ENCODE measurements at regions not wholly inside any gene's neighbourhood (a gene's known extent, or its start where the extent isn't known, plus 50 kb on each side); places are given as distances from the start of the nearest gene placed in this dataset.

GRCh38 chr3:177565981-177566380, 368.7 kb upstream of the TBL1XR1 start:
- no peak for DNase-seq
- TF ChIP-seq CTCF (IDR thresholded peaks at IDR 0.05; ENCODE audit: insufficient read depth in 1 of 2, low read depth in 1 of 2, low read length in 1 of 2, severe bottlenecking in 1 of 2, unreplicated experiment in 1 of 2): no peak
- Mint-ChIP-seq H3K36me3 (ENCODE audit: insufficient read depth, unreplicated experiment) (no peaks in the 10 kb centered on the region), H3K9me3 (ENCODE audit: unreplicated experiment) (no peaks in the 10 kb centered on the region), H3K27me3 (ENCODE audit: insufficient read depth, unreplicated experiment) (no peaks in the 10 kb centered on the region), H3K4me1 (ENCODE audit: low read depth, unreplicated experiment) (no peaks in the 10 kb centered on the region), H3K4me3 (ENCODE audit: unreplicated experiment) (no peak overlapping the region), H3K27ac (ENCODE audit: unreplicated experiment) (no peak overlapping the region)
- H3K9me3 ChIP-seq: no peaks in the 10 kb centered on the region
- no peaks in the 10 kb centered on the region for H3K4me1 ChIP-seq
- H3K4me3 ChIP-seq (ENCODE audit: low read depth, low read length): no peak overlapping the region
- CTCF ChIA-PET: no interaction called here
- POLR2A ChIA-PET: no interaction called here
- BruUV-seq (replicated peaks): no TSS peak
- H3K27me3 ChIP-seq (replicated peaks; ENCODE audit: control insufficient read depth, insufficient read depth, low read length): no peaks in the 10 kb centered on the region
- H3K36me3 ChIP-seq (ENCODE audit: control insufficient read depth, insufficient read depth, low read length): no peaks in the 10 kb centered on the region
- intact Hi-C loops (cut with micrococcal nuclease; ENCODE audit: unreplicated experiment): no loop called here

- TF ChIP-seq CTCF (IDR thresholded peaks at IDR 0.05; ENCODE audit: insufficient read depth in 1 of 2, low read depth in 1 of 2, low read length in 1 of 2, severe bottlenecking in 1 of 2, unreplicated experiment in 1 of 2): no peak
- Histone ChIP-seq H3K4me1 (no peaks in the 10 kb centered on the region), H3K9me3 (no peaks in the 10 kb centered on the region), H3K27me3 (replicated peaks; ENCODE audit: control insufficient read depth, insufficient read depth, low read length) (no peaks in the 10 kb centered on the region), H3K4me3 (ENCODE audit: low read depth, low read length) (no peak overlapping the region), H3K36me3 (ENCODE audit: control insufficient read depth, insufficient read depth, low read length) (no peaks in the 10 kb centered on the region)
- H3K9me3 Mint-ChIP-seq (ENCODE audit: unreplicated experiment): no peaks in the 10 kb centered on the region
- ChIA-PET POLR2A (no interaction called here), CTCF (no interaction called here)
- DNase-seq: no peak
- no TSS peak for BruUV-seq (replicated peaks)
- intact Hi-C loops (cut with micrococcal nuclease; ENCODE audit: unreplicated experiment): no loop called here
- no peaks in the 10 kb centered on the region for H3K4me1 Mint-ChIP-seq (ENCODE audit: low read depth, unreplicated experiment)
- no peaks in the 10 kb centered on the region for H3K27me3 Mint-ChIP-seq (ENCODE audit: insufficient read depth, unreplicated experiment)
- H3K4me3 Mint-ChIP-seq (ENCODE audit: unreplicated experiment): no peak overlapping the region
- no peaks in the 10 kb centered on the region for H3K36me3 Mint-ChIP-seq (ENCODE audit: insufficient read depth, unreplicated experiment)
- H3K27ac Mint-ChIP-seq (ENCODE audit: unreplicated experiment): no peak overlapping the region
Measured at GRCh38 chr3:177567833-177568232, 370.6 kb upstream of the TBL1XR1 start.

GRCh38 chr3:177569193-177569592, 371.9 kb upstream of the TBL1XR1 start:
- no TSS peak for BruUV-seq (replicated peaks)
- intact Hi-C loops (cut with micrococcal nuclease; ENCODE audit: unreplicated experiment): no loop called here
- no peak overlapping the region for H3K4me3 ChIP-seq (ENCODE audit: low read depth, low read length)
- H3K4me1 Mint-ChIP-seq (ENCODE audit: low read depth, unreplicated experiment): peaks cover 2% of the 10 kb centered on the region
- H3K27ac Mint-ChIP-seq (ENCODE audit: unreplicated experiment): no peak overlapping the region
- no peaks in the 10 kb centered on the region for H3K36me3 Mint-ChIP-seq (ENCODE audit: insufficient read depth, unreplicated experiment)
- H3K9me3 ChIP-seq: no peaks in the 10 kb centered on the region
- TF ChIP-seq CTCF (IDR thresholded peaks at IDR 0.05; ENCODE audit: insufficient read depth in 1 of 2, low read depth in 1 of 2, low read length in 1 of 2, severe bottlenecking in 1 of 2, unreplicated experiment in 1 of 2): no peak
- H3K27me3 Mint-ChIP-seq (ENCODE audit: insufficient read depth, unreplicated experiment): no peaks in the 10 kb centered on the region
- H3K4me1 ChIP-seq: no peaks in the 10 kb centered on the region; the same call in 1 of the 2 replicates
- no peaks in the 10 kb centered on the region for H3K27me3 ChIP-seq (replicated peaks; ENCODE audit: control insufficient read depth, insufficient read depth, low read length)
- no peaks in the 10 kb centered on the region for H3K9me3 Mint-ChIP-seq (ENCODE audit: unreplicated experiment)
- H3K36me3 ChIP-seq (ENCODE audit: control insufficient read depth, insufficient read depth, low read length): no peaks in the 10 kb centered on the region
- no peak overlapping the region for H3K4me3 Mint-ChIP-seq (ENCODE audit: unreplicated experiment)
- POLR2A ChIA-PET: no interaction called here
- CTCF ChIA-PET: no interaction called here
- DNase-seq: no peak

Measured in Caco-2 (cell line).